Neuron (in vitro differentiated cells): ENCODE measurements at regions not wholly inside any gene's neighbourhood (a gene's known extent, or its start where the extent isn't known, plus 50 kb on each side); places are given as distances from the start of the nearest gene placed in this dataset.

Experiments
- H2AFZ ChIP-seq: one replicate; pipeline ENCODE4 v1.6.1; 2013; ENCODE audit warnings: low read depth, mild to moderate bottlenecking, inconsistent platforms, low read length, moderate library complexity
- H3K27me3 ChIP-seq: one replicate; pipeline ENCODE4 v1.6.1; 2013; ENCODE audit warnings: low read length; ENCODE audit not compliant: insufficient read depth
- H3K36me3 ChIP-seq: one replicate; pipeline ENCODE4 v1.6.1; 2013; ENCODE audit warnings: low read length; ENCODE audit not compliant: insufficient read depth
- H3K4me1 ChIP-seq: one replicate; pipeline ENCODE4 v1.6.1; 2013; ENCODE audit warnings: low read length; ENCODE audit not compliant: insufficient read depth
- H3K4me3 ChIP-seq: 2 replicates; pipeline ENCODE4 v1.5.1; 2013; ENCODE audit warnings: mild to moderate bottlenecking, low read length, moderate library complexity
- H3K9me3 ChIP-seq: one replicate; pipeline ENCODE4 v1.6.1; 2013; ENCODE audit warnings: low read length

DNA sequence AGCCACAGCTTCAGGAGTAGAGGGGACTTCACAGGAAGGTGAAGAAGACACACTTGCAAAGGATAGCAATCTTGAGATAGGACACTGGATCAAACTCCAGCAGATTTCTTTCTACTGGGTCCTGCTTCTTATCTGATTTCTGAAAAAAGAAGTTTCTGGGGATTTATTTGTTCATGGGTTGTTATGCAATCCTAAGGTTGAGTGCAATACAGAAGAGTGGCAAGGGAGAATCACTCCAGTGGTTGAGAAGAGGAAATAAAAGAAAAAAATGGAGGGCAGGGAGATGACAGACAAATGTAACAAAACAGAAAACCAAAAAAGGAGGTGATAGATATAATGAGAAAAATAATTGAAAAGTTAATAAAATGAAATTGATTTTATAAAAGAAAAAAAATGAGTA, 858.3 kb downstream of the TUSC7 start:
- H3K4me1 ChIP-seq: peaks cover 17% of the 10 kb centered on the region
- no peak overlapping the region for H2AFZ ChIP-seq
- H3K27me3 ChIP-seq: no peaks in the 10 kb centered on the region
- H3K36me3 ChIP-seq: no peaks in the 10 kb centered on the region
- H3K4me3 ChIP-seq: no peak overlapping the region
- H3K9me3 ChIP-seq: no peaks in the 10 kb centered on the region

- no peaks in the 10 kb centered on the region for H3K4me1 ChIP-seq
- H3K27me3 ChIP-seq: no peaks in the 10 kb centered on the region
- H2AFZ ChIP-seq: no peak overlapping the region
- no peaks in the 10 kb centered on the region for H3K36me3 ChIP-seq
- no peaks in the 10 kb centered on the region for H3K9me3 ChIP-seq
- no peak overlapping the region for H3K4me3 ChIP-seq
Observed at GRCh38 chr3:117572786-117573185, 863.2 kb downstream of the TUSC7 start.

GRCh38 chr3:117580806-117581205, 871.2 kb downstream of the TUSC7 start:
- H3K4me1 ChIP-seq: no peaks in the 10 kb centered on the region
- no peak overlapping the region for H2AFZ ChIP-seq
- no peaks in the 10 kb centered on the region for H3K9me3 ChIP-seq
- no peaks in the 10 kb centered on the region for H3K36me3 ChIP-seq
- no peak overlapping the region for H3K4me3 ChIP-seq
- no peaks in the 10 kb centered on the region for H3K27me3 ChIP-seq

DNA sequence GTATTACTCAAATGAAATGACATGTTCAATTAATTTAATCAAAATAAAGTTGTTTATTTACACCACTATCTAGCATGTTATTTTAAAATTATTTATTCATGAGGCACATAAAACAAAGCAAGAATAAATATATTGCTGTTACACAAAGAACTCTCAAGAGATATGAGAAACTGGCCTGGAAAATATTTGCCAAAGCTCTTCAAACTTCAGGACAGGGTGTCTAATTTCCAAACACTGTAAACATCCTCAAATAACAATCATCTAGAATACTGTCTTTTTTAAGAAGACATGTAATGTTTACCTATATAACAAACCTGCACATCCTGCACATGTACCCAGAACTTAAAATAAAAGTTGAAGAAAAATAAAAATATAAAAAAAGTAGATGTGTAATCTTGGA, 876.6 kb downstream of the TUSC7 start:
- no peaks in the 10 kb centered on the region for H3K9me3 ChIP-seq
- no peaks in the 10 kb centered on the region for H3K27me3 ChIP-seq
- no peaks in the 10 kb centered on the region for H3K36me3 ChIP-seq
- peaks cover 6% of the 10 kb centered on the region for H3K4me1 ChIP-seq
- H2AFZ ChIP-seq: no peak overlapping the region
- H3K4me3 ChIP-seq: no peak overlapping the region

DNA sequence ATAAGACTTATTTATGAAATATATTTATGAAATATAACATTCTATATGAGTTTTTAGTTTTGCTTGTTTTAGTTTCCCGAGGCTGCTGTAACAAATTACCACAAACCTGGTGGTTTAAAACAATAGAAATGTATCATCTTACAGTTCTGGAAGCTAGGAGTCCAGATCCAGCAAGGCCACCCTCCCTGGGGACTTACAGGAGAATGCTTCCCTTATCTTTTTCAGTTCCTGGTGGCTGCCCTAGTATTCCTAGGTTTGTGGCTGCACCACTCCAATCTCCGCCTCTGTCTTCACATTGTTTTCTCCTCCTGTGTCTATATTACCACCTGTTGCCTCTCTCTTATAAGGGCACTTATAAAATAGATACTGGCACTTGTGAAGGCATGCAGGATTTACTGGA, 877.8 kb downstream of the TUSC7 start:
- Histone ChIP-seq H3K36me3 (no peaks in the 10 kb centered on the region), H3K4me1 (peaks cover 6% of the 10 kb centered on the region), H3K9me3 (no peaks in the 10 kb centered on the region), H3K27me3 (no peaks in the 10 kb centered on the region), H3K4me3 (no peak overlapping the region), H2AFZ (no peak overlapping the region)

GRCh38 chr3:117589454-117589853, 879.9 kb downstream of the TUSC7 start:
- no peak overlapping the region for H3K4me3 ChIP-seq
- no peaks in the 10 kb centered on the region for H3K9me3 ChIP-seq

DNA sequence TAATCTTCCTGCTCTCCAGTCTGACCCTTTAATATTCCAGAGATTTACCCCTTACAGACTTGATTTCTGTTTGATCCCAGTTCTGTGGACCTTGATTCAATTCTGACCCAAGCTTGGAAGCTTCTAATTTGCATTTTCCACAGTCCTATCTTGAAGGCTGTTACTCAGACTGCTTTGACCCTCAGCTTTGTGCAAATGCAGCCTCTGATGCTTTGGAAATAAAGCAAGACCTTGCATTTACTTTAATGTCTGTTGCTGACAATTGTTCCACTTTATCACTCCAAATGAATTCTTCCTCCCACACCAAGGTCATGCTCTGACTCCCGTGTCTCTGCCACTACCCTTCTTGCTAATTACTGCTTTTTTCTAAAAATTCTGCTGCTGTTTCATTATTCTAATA, 886.0 kb downstream of the TUSC7 start:
- H3K27me3 ChIP-seq: no peaks in the 10 kb centered on the region
- no peaks in the 10 kb centered on the region for H3K36me3 ChIP-seq
- H3K9me3 ChIP-seq: no peaks in the 10 kb centered on the region
- H2AFZ ChIP-seq: no peak overlapping the region
- H3K4me1 ChIP-seq: peaks cover 6% of the 10 kb centered on the region
- no peak overlapping the region for H3K4me3 ChIP-seq

More at GRCh38 chr3:117589454-117589853, 879.9 kb downstream of the TUSC7 start:
- H3K36me3 ChIP-seq: no peaks in the 10 kb centered on the region
- no peaks in the 10 kb centered on the region for H3K27me3 ChIP-seq
- peaks cover 6% of the 10 kb centered on the region for H3K4me1 ChIP-seq
- no peak overlapping the region for H2AFZ ChIP-seq

DNA sequence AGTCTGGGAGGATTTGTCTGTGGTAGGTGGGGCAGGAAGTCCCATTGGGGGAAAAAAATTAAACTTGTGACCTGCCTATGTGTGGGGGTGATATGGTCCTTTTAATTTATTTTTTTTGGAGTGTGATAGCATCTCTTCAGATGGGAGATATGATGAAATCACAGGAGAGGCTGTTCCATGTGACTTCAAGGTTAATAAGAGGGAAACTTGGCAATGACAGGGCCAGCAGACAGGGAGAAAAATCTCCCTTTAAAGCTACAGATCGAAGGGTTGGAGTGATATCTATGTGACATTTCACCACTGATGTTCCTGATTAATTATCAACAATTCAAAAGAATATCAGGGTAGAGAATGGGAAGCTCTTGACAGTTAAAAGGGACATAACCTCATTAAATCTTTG, 886.9 kb downstream of the TUSC7 start:
- Histone ChIP-seq H2AFZ (no peak overlapping the region), H3K9me3 (no peaks in the 10 kb centered on the region), H3K36me3 (no peaks in the 10 kb centered on the region), H3K27me3 (no peaks in the 10 kb centered on the region), H3K4me1 (peaks cover 6% of the 10 kb centered on the region), H3K4me3 (no peak overlapping the region)

DNA sequence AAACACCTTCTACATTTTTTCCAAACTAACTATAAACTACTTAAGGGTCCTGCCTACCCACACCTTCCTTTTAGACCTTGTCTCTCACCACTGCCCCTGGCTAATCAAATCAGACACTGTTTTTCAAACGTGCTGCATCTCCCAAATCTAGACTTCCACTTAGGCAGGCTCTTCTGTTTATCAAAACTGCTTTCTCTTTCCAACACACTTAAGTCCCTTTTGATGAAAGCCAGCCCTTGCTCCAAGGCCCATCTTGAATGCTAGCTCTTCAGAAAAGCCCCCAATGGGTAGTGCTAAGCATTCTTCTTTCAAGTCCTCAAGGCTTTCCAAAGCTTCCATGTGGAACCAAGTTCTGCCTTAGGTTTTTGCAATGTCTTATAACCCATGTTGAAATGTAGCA, 888.3 kb downstream of the TUSC7 start:
- H3K4me1 ChIP-seq: peaks cover 6% of the 10 kb centered on the region
- H3K36me3 ChIP-seq: no peaks in the 10 kb centered on the region
- H3K4me3 ChIP-seq: no peak overlapping the region
- no peaks in the 10 kb centered on the region for H3K27me3 ChIP-seq
- no peak overlapping the region for H2AFZ ChIP-seq
- H3K9me3 ChIP-seq: no peaks in the 10 kb centered on the region

DNA sequence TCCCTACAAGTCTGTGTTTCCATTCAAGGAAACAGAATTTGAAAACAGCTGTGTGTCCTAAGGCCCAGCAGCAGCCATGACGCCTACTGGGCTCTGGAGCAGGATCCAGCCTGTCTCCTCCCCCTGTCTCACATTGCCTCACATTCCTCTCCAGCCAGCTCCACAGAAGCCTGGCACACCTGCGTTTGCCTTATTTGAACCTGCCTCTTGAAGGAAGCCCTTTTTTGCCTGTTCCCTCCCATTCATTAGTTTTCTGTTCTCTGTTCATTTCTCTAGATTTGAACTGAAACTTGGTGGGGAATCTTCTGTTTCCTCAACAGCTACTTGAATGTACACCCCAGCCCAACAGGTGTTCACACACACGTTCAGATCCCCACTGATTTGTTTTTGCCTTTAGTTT, 890.5 kb downstream of the TUSC7 start:
- H3K27me3 ChIP-seq: no peaks in the 10 kb centered on the region
- no peak overlapping the region for H3K4me3 ChIP-seq
- peaks cover 6% of the 10 kb centered on the region for H3K4me1 ChIP-seq
- H3K36me3 ChIP-seq: no peaks in the 10 kb centered on the region
- no peaks in the 10 kb centered on the region for H3K9me3 ChIP-seq
- no peak overlapping the region for H2AFZ ChIP-seq

DNA sequence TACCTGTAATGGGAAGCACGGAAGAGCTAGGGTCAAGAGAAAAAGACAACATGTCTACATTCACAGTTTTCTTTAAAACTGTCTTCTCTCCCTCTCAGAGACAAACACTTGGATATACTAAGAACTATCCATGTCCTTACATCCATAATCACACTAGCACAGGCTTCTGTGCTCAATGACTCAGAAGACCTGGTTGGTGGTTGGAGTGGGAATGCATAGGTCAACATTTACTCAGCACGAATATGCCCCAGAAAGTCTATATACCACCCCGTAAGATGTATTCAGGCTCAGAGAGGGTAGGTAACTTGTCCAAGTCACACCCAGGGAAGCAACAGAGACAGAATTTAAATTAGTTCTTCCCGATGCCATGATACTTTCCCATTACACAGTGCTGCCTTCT, 891.1 kb downstream of the TUSC7 start:
- H3K27me3 ChIP-seq: no peaks in the 10 kb centered on the region
- peaks cover 2% of the 10 kb centered on the region for H3K4me1 ChIP-seq
- no peak overlapping the region for H3K4me3 ChIP-seq
- H2AFZ ChIP-seq: no peak overlapping the region
- H3K9me3 ChIP-seq: no peaks in the 10 kb centered on the region
- no peaks in the 10 kb centered on the region for H3K36me3 ChIP-seq

- H3K4me3 ChIP-seq: no peak overlapping the region
- H3K9me3 ChIP-seq: no peaks in the 10 kb centered on the region
- H3K4me1 ChIP-seq: no peaks in the 10 kb centered on the region
- no peak overlapping the region for H2AFZ ChIP-seq
- no peaks in the 10 kb centered on the region for H3K27me3 ChIP-seq
- no peaks in the 10 kb centered on the region for H3K36me3 ChIP-seq
Observed at GRCh38 chr3:117602058-117602644, 892.6 kb downstream of the TUSC7 start.

GRCh38 chr3:117603097-117603496, 893.5 kb downstream of the TUSC7 start:
- Histone ChIP-seq H3K4me1 (no peaks in the 10 kb centered on the region), H3K27me3 (no peaks in the 10 kb centered on the region), H2AFZ (no peak overlapping the region)

GRCh38 chr3:117606866-117607265, 897.3 kb downstream of the TUSC7 start:
- Histone ChIP-seq H3K4me3 (no peak overlapping the region), H3K27me3 (no peaks in the 10 kb centered on the region), H3K36me3 (no peaks in the 10 kb centered on the region), H3K9me3 (no peaks in the 10 kb centered on the region), H2AFZ (no peak overlapping the region), H3K4me1 (no peaks in the 10 kb centered on the region)

More at GRCh38 chr3:117603097-117603496, 893.5 kb downstream of the TUSC7 start:
- Histone ChIP-seq H3K36me3 (no peaks in the 10 kb centered on the region), H3K9me3 (no peaks in the 10 kb centered on the region), H3K4me3 (no peak overlapping the region)
